Fibroblast of skin of abdomen (primary cell): ENCODE measurements at regions not wholly inside any gene's neighbourhood (a gene's known extent, or its start where the extent isn't known, plus 50 kb on each side); places are given as distances from the start of the nearest gene placed in this dataset.
A peak's percentile ranks its signal among the peaks of the same experiment; 100 is the strongest.
"Not testable (repeated sequence)": the region's sequence is repeated elsewhere in the genome, so short reads cannot be mapped to it uniquely, and the experiment has no call there.

Experiments
- DNase-seq: peaks from one replicate; pipeline ENCODE4 v3.0.0-alpha.2; 2013

DNA sequence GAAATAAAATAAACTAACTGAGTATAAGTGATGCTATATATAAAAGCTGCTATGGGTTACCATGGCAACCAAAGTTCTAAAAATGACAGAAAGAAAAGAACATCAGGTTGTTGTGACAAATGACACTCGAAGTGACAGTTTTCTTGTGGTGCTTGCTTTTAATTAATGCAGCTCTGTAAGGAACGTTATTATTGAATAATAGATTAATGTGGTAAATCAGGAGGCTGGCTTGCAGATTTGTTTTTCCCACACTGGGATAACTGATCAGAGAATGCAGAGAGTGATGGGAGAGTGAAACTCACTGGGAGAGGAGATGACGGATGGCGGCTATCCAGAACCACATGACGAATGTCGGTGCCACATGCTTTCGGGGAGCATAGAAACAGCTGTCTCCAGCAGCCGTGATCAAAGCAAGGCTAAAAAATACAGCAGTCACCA is 207.0 kb upstream of the ATP10A start:
- DNase-seq, result peak; percentile 38

- DNase-seq, result no peak
Observed at GRCh38 chr15:26069231-26069641, 206.1 kb upstream of the ATP10A start.

DNA sequence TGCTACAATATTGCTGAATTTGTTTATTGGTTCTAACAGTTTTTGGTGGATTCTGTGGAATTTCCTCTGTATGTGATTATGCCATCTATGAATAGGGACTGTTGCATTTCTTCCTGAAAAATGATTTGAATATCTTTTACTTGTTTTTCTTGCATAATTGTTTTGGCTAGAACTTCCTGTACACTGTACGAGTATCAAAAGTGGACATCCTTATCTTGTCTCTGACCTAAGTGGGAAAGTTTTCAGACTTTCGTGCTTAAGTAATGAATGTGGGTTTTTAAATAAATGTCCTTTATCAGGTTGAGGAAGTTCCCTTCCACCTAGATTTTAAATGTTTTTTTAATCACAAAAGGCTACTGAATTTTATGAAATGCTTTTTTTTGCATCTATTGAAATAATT is 203.8 kb upstream of the ATP10A start:
- DNase-seq, result no peak

DNA sequence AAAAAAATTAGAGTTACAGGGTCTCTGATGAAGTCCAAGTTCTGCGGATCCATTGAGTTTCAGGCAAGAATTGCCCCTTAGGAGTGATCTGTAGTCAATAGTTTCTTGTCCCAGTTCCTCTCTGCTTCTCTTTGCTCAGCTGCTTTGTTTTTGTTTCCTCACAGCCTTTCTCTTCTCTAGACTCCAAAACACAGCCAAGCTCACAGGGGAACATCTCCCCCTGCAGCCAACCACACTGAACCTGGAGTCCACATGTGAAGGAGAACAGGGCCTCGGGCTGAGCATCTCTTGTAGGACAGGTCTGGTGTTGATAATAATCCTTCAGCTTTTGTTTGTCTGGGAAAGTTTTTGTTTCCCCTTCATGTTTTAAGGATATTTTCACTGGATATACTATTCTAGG is 202.6 kb upstream of the ATP10A start:
- no peak for DNase-seq

DNA sequence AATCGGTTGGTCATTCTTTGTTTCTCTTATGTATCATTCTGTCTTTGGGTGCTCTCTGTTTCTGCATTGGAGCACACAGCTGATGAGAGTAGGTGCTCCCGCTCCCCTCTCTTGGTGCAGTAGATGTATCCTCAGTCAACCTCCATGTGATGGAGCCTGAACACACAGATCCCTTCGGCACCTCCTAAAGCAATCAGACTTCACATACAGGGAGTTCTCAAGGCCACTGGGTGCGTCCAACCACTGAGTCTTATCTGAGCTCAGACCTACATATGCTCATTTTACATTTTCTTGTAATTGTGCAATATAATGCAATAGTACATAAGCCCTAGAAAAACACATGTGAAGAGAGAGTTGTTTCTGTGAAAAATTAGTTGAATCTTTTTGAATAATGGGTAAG is 198.1 kb upstream of the ATP10A start:
- no peak for DNase-seq

- not testable (repeated sequence) for DNase-seq
Observed at GRCh38 chr15:26056766-26057165, 193.6 kb upstream of the ATP10A start.

GRCh38 chr15:26051761-26052675 is 188.9 kb upstream of the ATP10A start:
- DNase-seq, result peak; percentile 63

- DNase-seq, result no peak
Observed at GRCh38 chr15:26050984-26051383, 187.9 kb upstream of the ATP10A start.

DNA sequence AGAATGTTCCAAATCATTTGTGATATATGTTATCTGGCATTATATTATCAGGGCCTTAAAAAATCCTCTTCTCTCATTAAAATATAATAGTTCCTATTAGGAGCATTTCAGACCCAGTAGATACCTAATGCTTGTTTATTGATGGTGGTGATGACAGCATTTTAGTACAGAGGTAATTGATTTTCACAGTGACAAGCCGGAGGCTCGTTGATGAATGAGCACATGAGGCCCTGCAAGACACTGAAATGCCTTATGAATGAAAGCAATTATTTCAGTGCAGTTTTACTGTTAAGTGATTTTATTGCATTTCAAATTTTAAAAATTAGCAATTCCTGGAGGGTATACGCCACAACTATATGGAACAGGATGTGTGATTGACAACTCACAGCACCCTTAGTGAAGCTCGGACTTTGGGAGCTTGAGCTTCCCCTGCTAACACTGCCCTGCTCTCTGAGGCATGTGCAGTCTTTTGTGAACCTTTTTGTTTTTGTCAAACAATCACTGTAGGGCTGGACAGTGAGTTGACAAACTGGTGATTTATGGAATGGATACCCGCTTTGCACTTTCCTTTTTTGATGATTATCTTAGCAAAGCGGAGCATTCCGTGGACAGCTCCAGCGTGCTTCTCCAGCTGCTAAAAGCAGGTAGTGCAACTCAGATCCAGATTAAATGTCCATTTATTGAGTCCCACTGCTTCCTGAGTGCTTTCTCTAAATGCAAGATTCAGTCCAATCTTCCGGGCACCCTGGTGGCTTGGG is 187.0 kb upstream of the ATP10A start:
- no peak for DNase-seq

DNA sequence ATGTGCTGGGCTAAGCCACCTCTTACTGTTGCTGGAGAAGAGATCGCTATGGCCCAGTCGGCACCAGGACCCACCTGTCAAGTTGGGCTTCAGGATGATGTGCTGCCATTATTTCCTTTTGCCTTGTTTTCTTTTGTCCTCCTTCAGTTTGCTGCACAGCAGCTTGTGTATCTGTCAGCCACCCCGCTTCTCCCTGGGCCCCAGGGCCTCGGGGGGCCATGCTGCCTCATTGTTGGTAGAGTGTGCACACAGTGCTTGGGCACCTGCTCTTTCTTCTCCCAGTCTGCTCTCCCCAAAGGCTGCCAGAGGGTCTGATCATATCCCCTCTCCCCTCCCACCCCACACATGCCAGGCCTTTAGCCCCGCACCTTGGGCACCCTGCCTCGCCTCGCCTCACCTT is 185.5 kb upstream of the ATP10A start:
- DNase-seq, result no peak

GRCh38 chr15:26045516-26045915 is 182.4 kb upstream of the ATP10A start:
- DNase-seq, result no peak

GRCh38 chr15:26043018-26043417 is 179.9 kb upstream of the ATP10A start:
- no peak for DNase-seq

GRCh38 chr15:26038693-26039092 is 175.6 kb upstream of the ATP10A start:
- no peak for DNase-seq

- peak; percentile 17 for DNase-seq
Observed at GRCh38 chr15:26037369-26037768, 174.2 kb upstream of the ATP10A start.

DNA sequence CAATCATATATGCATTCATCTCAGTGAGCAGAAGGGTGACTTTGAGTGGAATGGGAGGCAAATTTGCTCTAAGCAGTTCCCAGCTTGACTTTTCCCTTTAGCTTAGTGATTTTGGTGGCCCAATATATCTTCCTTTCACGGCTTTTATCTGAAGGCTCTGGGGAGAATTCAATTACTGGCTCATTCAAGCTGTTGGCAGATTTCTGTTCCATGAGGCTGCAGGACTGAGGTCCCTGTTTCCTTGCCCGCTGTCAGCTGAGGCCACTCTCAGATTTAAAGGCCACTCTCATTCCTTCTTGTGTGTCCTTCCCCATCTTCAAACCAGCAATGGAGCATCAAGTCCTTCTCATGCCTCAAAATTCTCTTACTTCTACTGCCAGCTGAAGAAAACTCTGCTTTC is 170.4 kb upstream of the ATP10A start:
- no peak for DNase-seq

DNA sequence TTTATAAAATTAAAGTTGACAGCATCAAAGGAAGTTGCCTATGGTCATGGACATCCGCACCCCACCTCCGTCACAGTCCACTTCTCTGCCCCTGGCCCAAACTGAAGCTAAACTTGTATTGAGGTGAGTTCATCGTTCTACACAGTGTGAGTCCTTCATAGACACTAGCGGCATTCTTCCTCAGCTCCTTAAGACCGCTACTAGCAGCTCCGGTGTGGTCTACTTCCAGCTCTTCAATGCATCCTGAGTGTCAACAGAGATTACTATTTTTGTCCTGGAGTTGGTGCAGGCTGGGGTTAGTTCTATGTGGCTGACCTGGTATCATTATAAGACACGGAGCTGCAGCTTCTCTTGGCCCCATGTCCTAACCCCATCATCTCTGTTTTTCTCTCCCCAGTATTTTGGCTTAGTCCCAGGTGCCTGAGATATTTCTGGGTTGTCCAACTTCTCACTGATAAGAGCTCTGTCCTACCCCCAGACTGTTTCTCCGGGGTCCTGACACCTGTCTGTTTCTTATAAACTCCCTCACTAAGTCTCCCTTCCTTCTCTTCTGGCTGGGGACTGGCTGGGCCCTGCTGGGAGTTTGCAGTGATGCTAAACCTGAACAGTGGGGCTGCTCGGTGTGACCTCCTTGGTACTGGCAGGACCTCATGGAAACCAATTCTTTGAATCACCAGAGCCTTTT is 169.2 kb upstream of the ATP10A start:
- no peak for DNase-seq

- DNase-seq, result not testable (repeated sequence)
Observed at GRCh38 chr15:26029586-26029985, 166.5 kb upstream of the ATP10A start.

GRCh38 chr15:26029146-26029545 is 166.0 kb upstream of the ATP10A start:
- DNase-seq, result no peak

GRCh38 chr15:26028086-26028740 is 165.1 kb upstream of the ATP10A start:
- DNase-seq, result peak; percentile 69

GRCh38 chr15:26026671-26027070 is 163.5 kb upstream of the ATP10A start:
- DNase-seq, result not testable (repeated sequence)

DNA sequence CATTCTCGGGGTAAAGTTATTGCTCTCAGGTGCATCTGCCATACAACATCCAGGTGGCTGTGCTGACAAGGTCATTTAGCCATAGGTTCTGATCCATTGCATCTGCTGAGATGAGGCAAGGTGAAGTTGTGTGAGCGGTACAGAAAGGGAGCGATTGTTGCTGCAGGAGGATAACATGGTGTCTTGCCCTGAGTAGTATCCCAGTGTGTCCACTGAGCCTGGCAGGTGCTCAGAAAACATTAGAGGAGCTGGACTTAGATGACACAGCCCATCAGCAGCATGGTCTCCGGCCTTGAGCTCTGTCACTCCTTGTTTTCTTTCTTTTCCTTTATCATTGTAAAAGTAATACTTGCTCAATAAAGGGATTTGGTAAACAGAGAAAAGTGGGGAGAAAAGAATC is 161.1 kb upstream of the ATP10A start:
- no peak for DNase-seq

GRCh38 chr15:26023691-26024090 is 160.6 kb upstream of the ATP10A start:
- no peak for DNase-seq

GRCh38 chr15:26023231-26023630 is 160.1 kb upstream of the ATP10A start:
- DNase-seq, result no peak
